ENCODE measurements at regions not wholly inside any gene's neighbourhood (a gene's known extent, or its start where the extent isn't known, plus 50 kb on each side); places are given as distances from the start of the nearest gene placed in this dataset.

GRCh38 chr9:93900971-93901861 is 53.9 kb downstream of the BARX1 start:
- DNase-seq: no peak
- in situ Hi-C loops (cut with MboI; ENCODE audit: low pct_unique_long_range_greater_than_20kb, low sequenced_read_pairs): no loop called here

- in situ Hi-C loops (cut with MboI; ENCODE audit: low pct_unique_long_range_greater_than_20kb, low sequenced_read_pairs): no loop called here
- no peak for DNase-seq
Observed at GRCh38 chr9:93900436-93900819, 54.7 kb downstream of the BARX1 start.

GRCh38 chr9:93899609-93900435 is 55.3 kb downstream of the BARX1 start:
- DNase-seq: no peak
- in situ Hi-C loops (cut with MboI; ENCODE audit: low pct_unique_long_range_greater_than_20kb, low sequenced_read_pairs): no loop called here

GRCh38 chr9:93898502-93899426 is 56.4 kb downstream of the BARX1 start:
- in situ Hi-C loops (cut with MboI; ENCODE audit: low pct_unique_long_range_greater_than_20kb, low sequenced_read_pairs): no loop called here
- DNase-seq: no peak

- DNase-seq: no peak
- in situ Hi-C loops (cut with MboI; ENCODE audit: low pct_unique_long_range_greater_than_20kb, low sequenced_read_pairs): no loop called here
Observed at GRCh38 chr9:93898026-93898425, 57.1 kb downstream of the BARX1 start.

GRCh38 chr9:93897075-93897970 is 57.8 kb downstream of the BARX1 start:
- no peak for DNase-seq
- in situ Hi-C loops (cut with MboI; ENCODE audit: low pct_unique_long_range_greater_than_20kb, low sequenced_read_pairs): no loop called here

- DNase-seq: no peak
- in situ Hi-C loops (cut with MboI; ENCODE audit: low pct_unique_long_range_greater_than_20kb, low sequenced_read_pairs): no loop called here
Observed at GRCh38 chr9:93896496-93897033, 58.6 kb downstream of the BARX1 start.

- no peak for DNase-seq
- in situ Hi-C loops (cut with MboI; ENCODE audit: low pct_unique_long_range_greater_than_20kb, low sequenced_read_pairs): no loop called here
Observed at GRCh38 chr9:93896093-93896492, 59.1 kb downstream of the BARX1 start.

- DNase-seq: no peak
- in situ Hi-C loops (cut with MboI; ENCODE audit: low pct_unique_long_range_greater_than_20kb, low sequenced_read_pairs): no loop called here
Observed at GRCh38 chr9:93895535-93895934, 59.6 kb downstream of the BARX1 start.

GRCh38 chr9:93894691-93895079 is 60.5 kb downstream of the BARX1 start:
- DNase-seq: no peak
- in situ Hi-C loops (cut with MboI; ENCODE audit: low pct_unique_long_range_greater_than_20kb, low sequenced_read_pairs): no loop called here

GRCh38 chr9:93893899-93894690 is 61.1 kb downstream of the BARX1 start:
- DNase-seq: no peak

GRCh38 chr9:93893194-93893593 is 62.0 kb downstream of the BARX1 start:
- in situ Hi-C loops (cut with MboI; ENCODE audit: low pct_unique_long_range_greater_than_20kb, low sequenced_read_pairs): no loop called here
- no peak for DNase-seq

More at GRCh38 chr9:93893899-93894690, 61.1 kb downstream of the BARX1 start:
- in situ Hi-C loops (cut with MboI; ENCODE audit: low pct_unique_long_range_greater_than_20kb, low sequenced_read_pairs): no loop called here

GRCh38 chr9:93892748-93893147 is 62.4 kb downstream of the BARX1 start:
- DNase-seq: no peak
- in situ Hi-C loops (cut with MboI; ENCODE audit: low pct_unique_long_range_greater_than_20kb, low sequenced_read_pairs): no loop called here

GRCh38 chr9:93891549-93892310 is 63.4 kb downstream of the BARX1 start:
- DNase-seq: no peak
- in situ Hi-C loops (cut with MboI; ENCODE audit: low pct_unique_long_range_greater_than_20kb, low sequenced_read_pairs): no loop called here

- no peak for DNase-seq
- in situ Hi-C loops (cut with MboI; ENCODE audit: low pct_unique_long_range_greater_than_20kb, low sequenced_read_pairs): no loop called here
Observed at GRCh38 chr9:93891050-93891449, 64.1 kb downstream of the BARX1 start.

- DNase-seq: no peak
- in situ Hi-C loops (cut with MboI; ENCODE audit: low pct_unique_long_range_greater_than_20kb, low sequenced_read_pairs): no loop called here
Observed at GRCh38 chr9:93890436-93890935, 64.7 kb downstream of the BARX1 start.
